Esophagus (tissue), 2 donors: ENCODE measurements at regions not wholly inside any gene's neighbourhood (a gene's known extent, or its start where the extent isn't known, plus 50 kb on each side); places are given as distances from the start of the nearest gene placed in this dataset.
A peak's percentile ranks its signal among the peaks of the same experiment; 100 is the strongest.

Experiments used
- H3K27ac ChIP-seq, 2 donors: one replicate each; pipeline ENCODE4 v1.5.1; 2013; ENCODE audit warnings: low read depth in 2 of 2, mild to moderate bottlenecking in 2 of 2, inconsistent platforms in 1 of 2, low read length in 1 of 2, moderate library complexity in 1 of 2
- H3K27me3 ChIP-seq, 2 donors: one replicate each; pipeline ENCODE4 v1.6.1; 2013; ENCODE audit warnings: low read length in 2 of 2, control low read depth in 1 of 2, mild to moderate bottlenecking in 1 of 2; ENCODE audit not compliant: insufficient read depth in 2 of 2, control insufficient read depth in 1 of 2
- H3K36me3 ChIP-seq, 2 donors: one replicate each; pipeline ENCODE4 v1.6.1; 2013; ENCODE audit warnings: low read length in 1 of 2; ENCODE audit not compliant: control insufficient read depth in 2 of 2, insufficient read depth in 2 of 2
- H3K4me1 ChIP-seq, 2 donors: one replicate each; pipeline ENCODE4 v1.6.1; 2013; ENCODE audit warnings: low read length in 1 of 2; ENCODE audit not compliant: control insufficient read depth in 2 of 2, insufficient read depth in 2 of 2
- H3K4me3 ChIP-seq, 2 donors: one replicate each; pipeline ENCODE4 v1.5.1; 2013; ENCODE audit warnings: low read length in 2 of 2, mild to moderate bottlenecking in 2 of 2, low read depth in 1 of 2, moderate library complexity in 1 of 2
- H3K9me3 ChIP-seq, 2 donors: one replicate each; pipeline ENCODE4 v1.6.1; 2013; ENCODE audit warnings: mild to moderate bottlenecking in 2 of 2, low read depth in 1 of 2, low read length in 1 of 2, moderate library complexity in 1 of 2; ENCODE audit not compliant: control insufficient read depth in 2 of 2, insufficient read depth in 1 of 2
- WGBS, 2 donors: extraction: QIAGEN DNeasy Blood & Tissue Kit; methylation state at CpG; one replicate each; pipeline ENCODE4 v1.1.7; 2013; 5-methylcytosine and 5-hydroxymethylcytosine counted together
- donor health status: healthy with polysubstance abuse.
- donor health status: Bipolar disorder and iron deficiency.

DNA sequence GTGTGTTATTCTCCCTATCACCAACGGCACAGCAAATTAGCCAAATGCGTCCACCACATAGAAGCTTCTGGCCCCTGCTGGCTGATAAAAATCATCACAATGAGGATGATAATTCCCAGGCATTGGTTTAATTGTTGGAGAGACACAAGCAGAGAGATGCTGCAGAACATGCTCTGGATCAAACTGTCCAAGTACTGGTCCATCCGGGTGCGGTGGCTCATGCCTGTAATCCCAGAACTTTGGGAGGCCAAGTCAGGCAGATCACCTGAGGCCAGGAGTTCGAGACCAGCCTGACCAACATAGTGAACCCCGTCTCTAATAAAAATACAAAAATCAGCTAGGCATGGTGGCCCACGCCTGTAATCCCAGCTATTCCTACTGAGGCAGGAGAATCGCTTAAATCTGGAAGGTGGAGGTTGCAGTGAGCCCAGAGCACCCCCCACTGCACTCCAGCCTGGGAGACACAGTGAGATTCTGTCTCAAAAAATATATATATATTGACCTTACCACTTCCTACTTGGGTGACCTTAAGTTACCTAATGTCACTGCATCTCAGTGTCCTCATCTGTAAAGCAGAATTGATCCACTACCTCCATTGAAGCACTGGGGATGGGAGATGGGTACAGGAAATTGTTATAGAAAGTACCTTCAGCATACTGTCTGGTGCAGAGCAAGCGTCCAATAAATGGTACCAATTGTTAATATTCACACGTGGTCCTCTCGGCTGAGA is 83.7 kb upstream of the EGLN3 start:
- peak overlapping the region; percentile 43 to 83 for H3K27ac ChIP-seq
- no peak overlapping the region for H3K4me3 ChIP-seq
- H3K4me1 ChIP-seq: peaks cover 0 to 8% of the 10 kb centered on the region in 2 donors
- H3K27me3 ChIP-seq: no peaks in the 10 kb centered on the region
- WGBS, 2 donors: 89% methylated on average over 11 of the region's 11 CpGs
- H3K36me3 ChIP-seq: no peaks in the 10 kb centered on the region
- H3K9me3 ChIP-seq: no peaks in the 10 kb centered on the region

DNA sequence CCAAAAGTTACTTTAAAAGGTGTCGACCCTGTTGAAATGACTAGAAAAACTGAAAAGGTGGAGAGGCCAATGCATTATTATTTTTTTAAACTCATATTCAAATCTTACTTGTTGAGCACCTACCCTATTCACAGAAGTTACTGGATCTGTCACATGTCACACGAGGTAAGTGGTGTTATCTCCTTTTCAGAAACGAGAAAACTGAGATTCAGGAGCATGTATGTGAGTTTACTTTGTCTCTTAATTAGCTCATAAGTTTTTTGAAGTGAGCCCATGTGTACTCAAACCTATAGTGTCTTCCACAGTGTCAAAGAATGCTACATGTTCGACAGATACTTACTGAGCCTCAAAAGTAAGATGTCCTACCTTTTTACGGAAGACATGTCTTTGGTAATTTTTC is 81.8 kb upstream of the EGLN3 start:
- Histone ChIP-seq H3K4me1 (peaks cover 0 to 8% of the 10 kb centered on the region in 2 donors), H3K4me3 (no peak overlapping the region), H3K36me3 (no peaks in the 10 kb centered on the region), H3K27ac (no peak overlapping the region), H3K27me3 (no peaks in the 10 kb centered on the region), H3K9me3 (no peaks in the 10 kb centered on the region)
- 83 to 91% methylated on average over 5 of the region's 5 CpGs for WGBS, 2 donors

DNA sequence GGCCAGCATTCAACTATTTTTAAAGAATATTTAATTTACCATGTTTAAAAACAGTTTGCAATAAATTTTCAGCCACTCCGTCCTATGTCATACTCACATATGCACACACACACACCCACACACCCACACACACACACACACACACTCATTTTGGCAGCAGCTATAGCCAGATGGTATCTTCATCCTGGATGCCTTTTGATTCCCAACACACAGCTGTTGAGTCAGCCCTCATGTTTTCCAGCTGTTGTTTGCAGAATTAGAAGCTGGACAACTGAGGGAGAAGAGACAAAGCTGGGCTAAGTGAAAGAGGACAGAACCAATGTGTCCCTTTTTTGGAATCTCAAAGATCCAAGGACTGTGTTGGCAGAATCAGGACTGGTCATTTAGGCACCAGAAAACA is 80.0 kb upstream of the EGLN3 start:
- no peak overlapping the region for H3K4me3 ChIP-seq
- no peaks in the 10 kb centered on the region for H3K36me3 ChIP-seq
- H3K27me3 ChIP-seq: no peaks in the 10 kb centered on the region
- no peaks in the 10 kb centered on the region for H3K9me3 ChIP-seq
- peaks cover 0 to 8% of the 10 kb centered on the region in 2 donors for H3K4me1 ChIP-seq
- H3K27ac ChIP-seq: peak overlapping the region; percentile 51 to 79
- 63 to 72% methylated on average over 1 of the region's 1 CpG for WGBS, 2 donors

DNA sequence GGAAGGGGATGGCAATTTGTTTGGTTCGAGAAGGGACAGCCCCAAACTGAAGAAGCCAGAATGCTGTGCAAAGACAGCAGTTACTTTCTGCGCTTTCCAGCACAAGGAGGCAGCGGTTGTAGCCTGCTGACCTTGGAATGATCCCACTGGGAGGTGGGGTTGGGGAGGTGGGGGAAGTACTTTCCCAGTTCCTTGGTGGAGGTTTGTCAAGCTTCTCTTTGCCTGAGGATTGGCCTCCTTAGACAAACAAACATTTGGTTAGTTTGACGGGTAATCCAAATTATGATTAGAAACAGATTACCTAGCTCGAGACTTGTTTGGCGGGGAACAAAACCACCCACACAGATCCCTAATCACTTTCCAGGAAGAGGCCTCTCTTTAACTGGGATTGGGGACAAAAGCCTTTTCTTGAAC is 79.1 kb upstream of the EGLN3 start:
- Histone ChIP-seq H3K27ac (peak overlapping the region; percentile 17 to 38), H3K4me1 (no peaks in the 10 kb centered on the region), H3K4me3 (no peak overlapping the region), H3K36me3 (no peaks in the 10 kb centered on the region), H3K9me3 (no peaks in the 10 kb centered on the region), H3K27me3 (no peaks in the 10 kb centered on the region)
- 60 to 67% methylated on average over 6 of the region's 6 CpGs for WGBS, 2 donors

DNA sequence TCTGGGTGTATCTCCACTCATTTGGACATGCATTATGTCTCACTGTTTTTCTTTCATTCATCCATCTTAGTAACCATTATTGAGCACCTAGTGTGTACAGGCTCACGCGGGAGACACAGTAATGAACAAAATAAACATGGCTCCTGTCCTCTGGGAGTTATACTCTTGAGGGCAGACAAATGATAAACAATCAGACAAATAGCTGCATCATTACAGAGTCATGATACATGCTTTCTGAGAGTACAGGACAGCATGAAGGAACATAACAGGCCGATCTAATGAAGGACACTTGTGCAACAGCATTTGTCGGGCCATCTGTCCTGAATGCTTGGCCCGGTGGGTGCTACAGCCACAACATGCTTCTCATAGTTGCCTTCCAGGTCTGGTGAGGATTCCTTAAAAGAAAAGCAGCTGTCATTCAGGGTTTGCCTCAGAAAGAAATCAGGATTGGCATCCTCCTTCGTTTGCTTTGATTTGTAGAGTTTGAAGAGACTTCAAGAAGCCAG is 77.2 kb upstream of the EGLN3 start:
- WGBS, 2 donors: 89 to 94% methylated on average over 6 of the region's 6 CpGs

DNA sequence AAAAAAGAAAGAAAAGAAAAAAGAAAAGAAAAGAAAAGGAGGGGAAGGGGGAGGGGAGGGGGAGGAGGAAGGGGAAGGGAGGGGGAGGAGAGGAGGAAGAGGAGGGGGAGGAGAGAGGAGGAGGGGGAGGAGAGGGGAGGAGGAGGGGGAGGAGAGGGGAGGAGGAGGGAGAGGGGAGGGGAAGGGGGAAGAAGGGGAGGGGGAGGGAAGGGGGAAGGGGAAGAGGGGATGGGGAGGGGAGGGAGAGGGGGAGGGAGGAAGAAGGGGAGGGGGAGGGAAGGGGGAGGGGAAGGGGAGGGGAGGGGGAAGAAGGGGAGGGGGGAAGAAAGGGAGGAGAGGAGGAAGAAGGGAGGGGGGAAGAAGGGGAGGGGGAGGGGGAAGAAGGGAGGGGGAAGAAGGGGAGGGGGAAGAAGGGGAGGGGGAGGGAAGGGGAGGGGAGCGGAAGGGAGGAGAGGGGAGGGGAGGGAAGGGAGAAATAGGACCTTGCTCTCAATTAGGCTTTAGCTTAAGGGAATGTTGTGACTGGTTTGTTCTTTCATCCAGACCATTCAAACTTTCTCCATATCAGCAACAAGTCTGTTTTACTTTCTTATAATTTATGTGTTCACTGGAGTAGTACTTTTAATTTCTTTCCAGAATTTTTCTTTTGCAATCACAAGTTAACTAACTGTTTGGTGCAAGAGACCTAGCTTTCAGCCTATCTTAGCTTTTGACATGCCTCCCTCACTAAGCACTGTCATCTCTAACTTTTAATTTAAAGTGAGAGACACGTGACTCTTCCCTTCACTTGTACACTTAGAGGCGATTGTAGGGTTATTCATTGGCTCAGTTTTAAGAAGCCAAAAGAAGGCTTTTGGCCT is 76.5 kb upstream of the EGLN3 start:
- Histone ChIP-seq H3K9me3 (no peaks in the 10 kb centered on the region), H3K36me3 (no peaks in the 10 kb centered on the region), H3K27me3 (no peaks in the 10 kb centered on the region), H3K4me3 (no peak overlapping the region), H3K4me1 (no peaks in the 10 kb centered on the region), H3K27ac (no peak overlapping the region)
- 60 to 78% methylated on average over 3 of the region's 3 CpGs for WGBS, 2 donors

More for the DNA sequence above, 77.2 kb upstream of the EGLN3 start:
- Histone ChIP-seq H3K36me3 (no peaks in the 10 kb centered on the region), H3K4me3 (no peak overlapping the region), H3K27ac (no peak overlapping the region), H3K9me3 (no peaks in the 10 kb centered on the region), H3K4me1 (no peaks in the 10 kb centered on the region), H3K27me3 (no peaks in the 10 kb centered on the region)

DNA sequence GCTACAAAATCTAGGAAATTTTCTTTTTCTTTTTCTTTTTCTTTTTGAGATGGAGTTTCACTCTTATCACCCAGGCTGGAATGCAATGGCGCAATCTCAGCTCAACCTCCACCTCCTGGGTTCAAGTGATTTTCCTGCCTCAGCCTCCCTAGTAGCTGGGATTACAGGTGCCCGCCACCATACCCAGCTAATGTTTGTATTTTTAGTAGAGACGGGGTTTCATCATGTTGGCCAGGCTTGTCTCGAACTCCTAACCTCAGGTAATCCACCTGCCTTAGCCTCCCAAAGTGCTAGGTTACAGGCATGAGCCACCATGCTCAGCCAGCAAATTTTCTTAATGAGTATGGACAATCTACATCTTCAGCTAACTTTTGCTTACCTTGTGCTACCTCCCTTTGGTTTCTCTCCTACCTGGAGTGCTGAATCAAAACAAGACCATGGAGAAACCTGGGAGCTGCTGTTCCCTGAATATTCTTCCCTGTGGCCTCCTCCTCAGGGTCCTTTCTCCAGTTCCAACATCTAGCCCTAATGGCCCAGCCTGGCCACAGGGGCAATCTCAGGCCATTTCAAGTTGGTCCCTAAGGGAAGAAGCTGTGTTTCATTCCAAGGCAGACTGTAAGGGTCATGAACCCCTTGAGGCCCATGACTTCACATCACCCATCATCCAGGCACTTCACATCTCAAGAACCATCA is 74.6 kb upstream of the EGLN3 start:
- H3K4me3 ChIP-seq: no peak overlapping the region
- no peaks in the 10 kb centered on the region for H3K9me3 ChIP-seq
- H3K27me3 ChIP-seq: no peaks in the 10 kb centered on the region
- H3K4me1 ChIP-seq: no peaks in the 10 kb centered on the region
- WGBS, 2 donors: 95 to 96% methylated on average over 4 of the region's 4 CpGs
- H3K27ac ChIP-seq: no peak overlapping the region
- H3K36me3 ChIP-seq: no peaks in the 10 kb centered on the region

DNA sequence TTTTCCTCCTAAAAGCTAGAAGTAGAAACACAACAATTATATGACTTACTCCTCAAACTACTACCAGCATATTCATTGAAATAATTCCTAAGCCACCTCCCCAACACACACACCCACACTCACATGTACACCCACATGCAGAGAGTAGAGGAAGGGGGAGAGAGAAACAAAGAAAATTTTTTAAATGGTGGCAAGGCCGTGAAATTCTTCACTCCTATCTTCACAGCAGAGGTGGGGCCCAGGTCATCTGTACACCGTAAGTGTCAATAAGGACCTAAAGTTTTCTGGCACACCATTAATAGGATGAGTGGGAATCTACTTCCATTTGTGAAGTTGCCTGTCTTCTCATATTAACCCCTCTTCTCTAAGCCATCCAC is 73.9 kb upstream of the EGLN3 start:
- Histone ChIP-seq H3K27me3 (no peaks in the 10 kb centered on the region), H3K4me3 (no peak overlapping the region), H3K9me3 (no peaks in the 10 kb centered on the region), H3K4me1 (no peaks in the 10 kb centered on the region), H3K36me3 (no peaks in the 10 kb centered on the region), H3K27ac (no peak overlapping the region)
- WGBS, 2 donors: 64 to 85% methylated on average over 2 of the region's 2 CpGs
